ENCODE measurements at regions not wholly inside any gene's neighbourhood (a gene's known extent, or its start where the extent isn't known, plus 50 kb on each side); places are given as distances from the start of the nearest gene placed in this dataset.

GRCh38 chr13:76754414-76754813 lies 131.8 kb downstream of the KCTD12 start:
- TF ChIP-seq POLR2A (IDR thresholded peaks at IDR 0.05; ENCODE audit: low read depth, low read length) (no peak), CTCF (IDR thresholded peaks at IDR 0.05; ENCODE audit: extremely low read depth in 1 of 2, insufficient read depth in 1 of 2, low read depth in 1 of 2, low read length in 2 of 2) (no peak), EZH2 (IDR thresholded peaks at IDR 0.05; ENCODE audit: borderline replicate concordance, low read depth, low read length, severe bottlenecking) (no peak), MAX (IDR thresholded peaks at IDR 0.05; ENCODE audit: insufficient read depth, insufficient read length) (no peak), MYC (IDR thresholded peaks at IDR 0.05; ENCODE audit: low read depth, low read length) (no peak)

All from endothelial cell of umbilical vein (primary cell).